ENCODE measurements at regions not wholly inside any gene's neighbourhood (a gene's known extent, or its start where the extent isn't known, plus 50 kb on each side); places are given as distances from the start of the nearest gene placed in this dataset.
A peak's percentile ranks its signal among the peaks of the same experiment; 100 is the strongest.
"Not testable (repeated sequence)": the region's sequence is repeated elsewhere in the genome, so short reads cannot be mapped to it uniquely, and the experiment has no call there.

- peak; percentile 8 for DNase-seq (ENCODE audit: low spot score)
Measured at GRCh38 chr14:57061009-57061711, 207.5 kb downstream of the EXOC5 start.

GRCh38 chr14:57060276-57060955 lies 208.3 kb downstream of the EXOC5 start:
- DNase-seq (ENCODE audit: low spot score), result no peak

GRCh38 chr14:57058319-57058718 lies 210.4 kb downstream of the EXOC5 start:
- DNase-seq (ENCODE audit: low spot score), result no peak

- no peak for DNase-seq (ENCODE audit: low spot score)
Measured at GRCh38 chr14:57057803-57058202, 210.9 kb downstream of the EXOC5 start.

- not testable (repeated sequence) for DNase-seq (ENCODE audit: low spot score)
Measured at GRCh38 chr14:57056522-57056921, 212.2 kb downstream of the EXOC5 start.

- no peak for DNase-seq (ENCODE audit: low spot score)
Measured at GRCh38 chr14:57052705-57053302, 215.9 kb downstream of the EXOC5 start.

- no peak for DNase-seq (ENCODE audit: low spot score)
Measured at GRCh38 chr14:57051633-57052032, 217.1 kb downstream of the EXOC5 start.

- DNase-seq (ENCODE audit: low spot score), result no peak
Measured at GRCh38 chr14:57049848-57050247, 218.9 kb downstream of the EXOC5 start.

GRCh38 chr14:57046175-57046574 lies 222.5 kb downstream of the EXOC5 start:
- DNase-seq (ENCODE audit: low spot score), result no peak

GRCh38 chr14:57044101-57044973 lies 224.4 kb downstream of the EXOC5 start:
- not testable (repeated sequence) for DNase-seq (ENCODE audit: low spot score)

- DNase-seq (ENCODE audit: low spot score), result no peak
Measured at GRCh38 chr14:57038689-57039088, 228.4 kb upstream of the OTX2 start.

GRCh38 chr14:57031474-57031873 lies 221.2 kb upstream of the OTX2 start:
- DNase-seq (ENCODE audit: low spot score), result no peak

- no peak for DNase-seq (ENCODE audit: low spot score)
Measured at GRCh38 chr14:57029620-57030253, 219.5 kb upstream of the OTX2 start.

- no peak for DNase-seq (ENCODE audit: low spot score)
Measured at GRCh38 chr14:57025456-57025855, 215.2 kb upstream of the OTX2 start.

GRCh38 chr14:57022608-57023007 lies 212.3 kb upstream of the OTX2 start:
- no peak for DNase-seq (ENCODE audit: low spot score)

- no peak for DNase-seq (ENCODE audit: low spot score)
Measured at GRCh38 chr14:57018065-57018464, 207.8 kb upstream of the OTX2 start.

- DNase-seq (ENCODE audit: low spot score), result no peak
Measured at GRCh38 chr14:57013987-57014386, 203.7 kb upstream of the OTX2 start.

- no peak for DNase-seq (ENCODE audit: low spot score)
Measured at GRCh38 chr14:57009585-57010515, 199.6 kb upstream of the OTX2 start.

- no peak for DNase-seq (ENCODE audit: low spot score)
Measured at GRCh38 chr14:57008534-57008933, 198.3 kb upstream of the OTX2 start.

GRCh38 chr14:56998728-56999127 lies 188.4 kb upstream of the OTX2 start:
- DNase-seq (ENCODE audit: low spot score), result no peak
